AML-193 (cell line): ENCODE measurements at regions not wholly inside any gene's neighbourhood (a gene's known extent, or its start where the extent isn't known, plus 50 kb on each side); places are given as distances from the start of the nearest gene placed in this dataset.

Experiments
- DNase-seq, 2 experiments: peaks; one replicate each; lab custom pipeline; 2025; lab: John Stamatoyannopoulos, UW

DNA sequence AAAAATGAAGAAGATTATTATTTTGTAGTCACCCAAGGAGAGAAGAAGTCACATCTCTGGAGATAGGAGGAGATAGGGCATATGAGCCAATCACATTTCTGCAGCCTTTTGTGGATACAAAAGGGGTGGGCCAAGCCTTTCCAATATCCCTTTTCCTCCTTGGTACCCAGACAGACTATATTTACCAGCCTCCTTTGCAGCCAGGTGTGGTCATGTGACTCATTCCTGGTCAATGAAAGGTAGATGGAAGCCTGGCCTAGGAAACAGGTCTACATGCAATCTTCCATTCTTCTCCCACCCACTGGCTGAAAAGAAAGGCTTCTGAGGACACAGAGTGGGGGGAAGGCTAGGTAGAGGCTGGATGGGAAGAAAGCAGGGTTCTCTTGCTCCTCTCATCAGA, 58.1 kb upstream of the ERG start:
- no peak for DNase-seq

DNA sequence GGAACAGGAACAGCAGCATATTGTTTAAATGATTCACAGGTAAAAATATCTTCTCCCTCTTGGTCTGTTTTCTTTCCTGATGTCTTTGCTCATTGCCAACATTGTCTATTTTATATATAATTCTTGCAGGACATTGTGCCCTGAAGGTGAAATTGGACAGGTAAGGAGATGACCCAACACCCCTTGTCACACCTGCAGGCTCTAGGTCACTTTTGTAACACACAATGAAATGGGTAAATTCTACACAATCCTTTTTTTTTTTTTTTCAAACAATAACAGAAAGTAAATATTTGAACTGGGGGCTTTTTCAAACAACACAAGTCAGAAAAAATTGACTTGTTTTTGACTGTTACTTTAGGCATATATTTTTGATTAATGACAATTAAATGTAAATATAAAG, 62.9 kb upstream of the ERG start:
- DNase-seq, result no peak

DNA sequence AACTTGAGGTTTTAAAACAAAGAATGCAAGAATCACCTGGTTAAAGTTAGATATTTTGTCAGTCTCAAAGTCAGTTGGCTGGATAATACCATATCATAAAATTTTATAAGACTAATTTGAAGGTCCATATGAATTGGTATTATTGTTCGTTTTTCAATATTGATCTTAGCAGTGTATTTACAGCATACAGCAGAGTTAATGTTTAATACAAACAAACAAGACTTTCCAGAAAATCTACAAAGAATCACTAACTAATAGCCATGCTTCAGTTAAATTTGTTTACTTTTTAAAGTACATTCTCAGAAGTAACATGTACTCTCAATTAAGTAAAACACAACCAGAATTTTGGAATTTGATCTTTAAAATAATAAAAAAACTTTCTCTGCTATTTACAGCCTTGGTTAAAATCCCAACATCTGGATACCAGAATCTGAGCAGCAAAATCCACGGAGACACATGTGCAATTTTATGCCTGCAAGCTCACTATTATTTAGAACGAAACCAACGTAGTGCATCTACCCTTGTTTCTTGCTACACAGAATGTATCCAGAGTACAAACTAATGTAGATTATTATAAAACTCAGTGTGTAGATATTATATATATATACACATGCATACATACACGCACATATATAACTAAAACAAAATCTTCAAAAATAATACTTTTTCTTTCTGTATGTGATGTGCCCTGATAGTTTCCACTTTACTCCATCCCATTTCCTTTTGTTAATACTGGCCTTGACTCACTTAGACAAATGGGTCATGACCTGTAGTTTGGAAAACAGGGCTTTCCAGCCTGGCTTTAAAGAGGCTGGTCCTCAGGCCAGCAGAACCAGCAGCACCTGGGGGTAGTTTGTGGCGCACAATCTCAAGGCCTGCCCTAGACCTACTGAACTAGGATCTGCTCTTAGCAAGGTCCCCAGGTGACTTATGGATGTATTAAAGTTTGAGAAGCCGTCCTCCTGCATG, 63.6 kb upstream of the ERG start:
- DNase-seq, result no peak

DNA sequence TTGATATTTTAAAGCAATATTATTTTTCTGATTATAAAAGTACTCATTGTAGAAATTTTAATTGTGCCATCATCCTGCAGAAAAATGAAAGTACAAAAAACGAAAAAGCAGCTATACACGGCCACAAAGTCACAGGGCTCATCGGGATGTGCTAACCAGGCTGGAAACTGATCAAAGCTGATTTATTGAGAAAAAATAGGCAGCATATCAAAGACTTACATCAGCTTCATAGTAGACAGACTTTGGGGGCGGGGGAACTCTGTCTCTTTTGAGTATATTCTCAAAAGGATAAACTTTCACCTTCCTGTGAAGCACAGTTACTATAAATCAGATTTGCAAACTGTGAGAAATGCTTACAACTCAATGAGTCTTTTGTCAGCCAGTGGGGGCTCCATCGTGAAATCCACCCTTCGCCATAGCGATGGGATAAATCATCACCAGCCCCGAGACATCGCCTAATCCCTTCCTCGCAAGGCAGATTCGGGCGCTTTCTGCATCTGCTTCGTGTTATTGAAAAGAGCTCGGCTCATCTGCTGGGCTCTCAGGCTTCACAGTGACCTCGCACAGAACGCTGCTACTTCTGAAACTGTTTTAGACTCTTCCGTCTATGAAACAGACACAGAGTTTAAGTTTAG, 69.2 kb upstream of the ERG start:
- DNase-seq, result no peak

DNA sequence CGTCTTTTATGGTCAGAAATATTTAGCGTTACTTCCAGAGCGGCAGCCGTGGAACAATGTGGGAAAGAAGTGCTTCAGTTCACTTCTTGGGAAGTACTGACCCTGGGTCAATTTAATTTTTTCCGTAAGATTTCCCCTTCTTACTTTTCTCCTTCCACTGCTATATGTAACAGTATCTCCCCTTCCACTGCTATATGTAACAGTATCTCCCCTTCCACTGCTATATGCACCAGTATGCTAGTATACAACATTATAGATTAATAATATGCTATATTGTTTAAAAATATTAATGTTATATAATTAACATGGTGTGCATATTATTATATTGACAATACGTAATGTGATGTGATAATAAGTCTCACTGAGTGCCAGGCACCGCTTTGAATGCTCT, 69.7 kb upstream of the ERG start:
- no peak for DNase-seq

DNA sequence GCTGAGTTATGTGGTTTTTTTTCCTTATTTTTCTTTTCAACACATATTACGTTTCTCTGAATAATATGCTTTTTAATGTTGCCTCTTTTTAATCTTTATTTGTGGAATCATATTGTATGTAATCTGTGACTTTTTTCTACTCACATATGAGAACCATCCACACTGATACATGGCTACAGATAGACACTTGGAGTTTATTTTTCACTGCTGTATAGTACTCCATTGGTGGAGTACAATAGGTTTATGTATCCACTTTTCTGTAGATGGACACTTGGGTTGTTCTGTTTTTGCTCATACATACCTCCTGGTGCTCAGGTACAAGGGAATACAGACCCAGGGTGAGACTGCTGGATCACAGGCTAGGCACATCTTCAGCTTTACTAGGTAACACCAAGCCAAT, 71.5 kb upstream of the ERG start:
- DNase-seq, result no peak

DNA sequence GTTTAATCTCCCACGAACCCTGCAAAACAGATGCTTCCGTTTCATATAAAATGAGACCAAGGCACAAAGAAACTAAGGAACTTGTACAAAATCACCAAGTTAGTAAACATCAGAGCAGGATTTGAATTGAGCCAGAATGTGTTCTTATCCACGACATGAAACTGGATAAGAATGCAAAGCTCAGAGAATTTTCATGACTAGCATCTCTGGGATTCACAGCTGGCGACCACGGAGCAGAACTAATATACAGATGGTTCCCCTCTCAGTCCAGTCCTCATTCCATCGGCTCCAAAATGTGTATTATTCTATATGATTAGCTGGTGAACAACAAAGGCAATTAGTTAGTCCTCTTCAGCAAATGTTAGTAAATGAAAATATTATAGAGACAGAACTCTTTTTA, 72.3 kb upstream of the ERG start:
- no peak for DNase-seq

DNA sequence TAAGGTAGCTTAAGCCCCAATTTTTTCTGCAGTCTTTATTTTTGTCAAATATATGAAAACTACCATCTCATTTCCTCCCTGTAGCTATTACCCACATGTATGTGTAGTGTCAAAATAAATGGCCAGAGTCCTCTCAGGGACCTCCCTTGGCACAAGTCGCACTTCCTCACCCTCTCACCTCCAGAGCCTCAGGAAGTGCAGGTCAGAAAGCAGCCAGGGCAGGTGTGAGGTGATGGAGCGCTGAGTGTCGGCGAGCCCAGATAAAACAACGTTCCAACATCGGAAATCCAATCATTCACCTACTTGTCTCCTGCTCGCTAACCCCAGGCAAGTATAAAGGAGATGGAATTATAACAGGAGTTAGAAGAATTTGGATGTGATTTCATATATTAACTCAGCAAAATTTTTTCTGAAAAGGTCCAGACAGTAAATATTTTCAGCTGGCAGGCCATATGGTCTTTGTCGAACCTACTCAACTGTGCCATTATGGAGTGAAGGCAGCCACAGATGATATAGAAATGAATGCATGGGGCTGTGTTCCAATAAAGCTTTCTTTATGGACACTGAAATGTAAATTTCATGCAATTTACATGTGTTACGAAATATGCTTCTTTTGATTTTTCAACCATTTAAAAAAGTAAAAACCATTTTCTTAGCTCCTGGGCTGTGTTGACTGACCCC, 76.8 kb upstream of the ERG start:
- DNase-seq, result no peak

DNA sequence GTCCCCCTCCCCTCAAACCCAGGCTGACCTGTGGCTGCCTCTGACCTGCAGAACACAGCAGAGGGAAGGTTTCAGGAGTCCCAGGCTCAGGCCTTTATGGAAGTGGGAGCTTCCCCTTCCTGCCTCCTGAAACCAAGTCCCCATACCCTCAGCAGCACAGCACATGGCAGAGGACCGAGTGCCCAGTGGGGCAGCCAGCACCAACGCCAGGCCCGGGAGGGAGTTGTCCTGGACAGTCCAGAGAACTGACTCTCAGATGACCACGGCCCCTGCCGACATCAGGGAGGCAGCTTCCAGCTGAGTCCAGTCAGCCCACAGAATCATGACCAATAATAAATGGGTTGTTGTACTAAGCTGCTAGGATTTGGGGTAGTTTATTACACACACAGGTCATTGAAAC, 79.6 kb upstream of the ERG start:
- no peak for DNase-seq

DNA sequence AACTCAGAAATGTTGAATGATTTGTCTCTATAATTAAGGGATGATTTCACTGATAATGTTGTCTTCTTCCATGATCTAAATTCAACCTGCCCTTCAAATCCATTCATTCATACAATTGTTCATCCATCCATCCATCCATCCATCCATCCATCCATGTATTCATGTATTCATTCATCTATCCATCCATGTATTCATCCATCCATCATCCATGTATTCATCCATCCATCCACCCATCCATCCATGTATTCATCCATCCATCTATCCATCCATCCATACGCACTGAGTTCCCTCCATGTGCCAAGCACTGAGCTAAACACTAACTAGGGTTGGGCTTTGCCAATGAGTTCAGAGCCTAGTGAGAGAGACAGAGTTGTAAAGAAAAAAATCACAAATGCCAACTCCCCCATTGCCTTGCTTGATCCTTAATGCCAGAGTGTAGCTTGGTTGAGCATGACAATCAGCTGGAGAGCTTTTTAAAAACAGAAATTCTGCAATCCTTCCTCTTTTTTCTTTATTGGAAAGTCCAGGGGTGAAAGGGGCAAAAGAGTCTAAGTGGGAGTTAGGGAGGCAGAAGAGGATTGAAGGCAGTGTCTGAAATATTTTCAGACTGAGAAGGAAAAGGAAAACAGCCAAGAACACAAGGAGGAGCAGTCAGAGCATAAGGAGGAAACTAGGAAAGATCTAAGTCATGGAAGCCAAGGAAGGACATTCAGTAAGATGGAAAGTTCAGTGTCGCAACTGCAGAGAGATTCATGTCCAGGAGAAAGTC, 92.4 kb upstream of the ERG start:
- no peak for DNase-seq

DNA sequence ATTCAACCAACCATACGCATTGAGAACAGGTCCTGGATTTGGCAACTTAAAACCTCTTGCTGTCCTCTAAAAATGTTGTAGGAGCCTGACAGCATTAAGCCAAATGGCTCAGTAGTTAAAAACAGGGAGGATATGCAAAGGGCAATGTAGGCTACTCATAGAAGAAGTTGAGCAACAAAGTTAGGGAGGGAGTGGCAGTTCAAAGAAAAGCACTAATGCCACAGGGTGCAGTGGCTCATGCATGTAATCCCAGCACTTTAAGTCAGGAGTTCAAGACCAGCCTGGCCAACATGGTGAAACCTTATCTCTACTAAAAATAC, 92.9 kb upstream of the ERG start:
- DNase-seq, result no peak

DNA sequence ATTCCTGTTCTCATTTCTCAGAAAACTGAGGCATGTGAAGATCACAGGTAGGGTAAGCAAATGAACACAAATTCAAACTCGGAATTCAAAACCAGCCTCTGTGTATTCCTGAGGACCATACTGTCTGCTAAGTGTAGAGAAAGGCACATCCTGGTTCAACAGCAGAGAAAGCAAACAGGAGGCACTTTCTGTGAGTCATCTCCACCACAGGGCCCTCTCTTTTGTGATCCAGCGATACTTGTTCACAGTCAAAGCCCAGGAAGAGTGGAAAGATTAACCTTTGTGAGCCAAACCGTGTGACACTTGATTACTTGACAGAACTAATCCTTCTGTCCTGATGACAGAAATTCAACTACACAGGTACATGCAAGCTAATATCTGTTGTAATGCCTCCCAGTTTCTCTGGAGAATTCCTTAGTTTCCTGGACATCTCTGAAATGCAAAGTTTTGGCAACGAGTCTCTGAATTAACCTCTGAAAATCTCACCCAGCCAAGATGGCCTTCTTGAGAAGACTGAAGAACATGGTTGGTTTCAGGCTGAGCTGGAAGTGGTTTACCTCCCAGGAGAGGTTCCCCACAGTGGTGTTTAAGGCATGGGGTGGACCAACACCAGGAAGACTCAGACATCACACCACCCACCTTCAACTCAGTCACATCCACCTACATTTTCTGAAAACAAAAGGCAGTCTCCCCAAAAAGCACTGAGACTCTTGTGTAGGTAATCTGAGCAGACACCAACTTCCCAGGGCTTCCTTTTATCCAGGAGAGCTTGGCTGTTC, 98.2 kb upstream of the ERG start:
- DNase-seq, result no peak

DNA sequence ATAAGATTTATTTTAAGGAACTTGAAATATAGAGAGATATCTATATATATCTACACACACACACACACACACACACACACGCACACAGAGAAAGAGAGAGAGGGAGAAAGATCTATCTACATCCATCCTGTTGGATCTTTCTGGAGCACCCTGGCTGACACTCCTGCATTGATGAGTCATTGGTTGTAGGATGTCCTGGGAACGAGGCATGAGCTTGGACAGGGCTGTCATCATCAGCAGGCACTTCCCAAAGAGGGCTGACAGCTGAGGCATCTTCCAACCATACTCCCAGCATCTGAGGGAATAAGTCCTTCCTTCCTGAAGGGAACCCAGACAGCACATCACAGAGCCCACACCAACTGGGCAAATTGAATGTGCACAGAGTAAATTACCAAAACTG, 99.1 kb upstream of the ERG start:
- no peak for DNase-seq

DNA sequence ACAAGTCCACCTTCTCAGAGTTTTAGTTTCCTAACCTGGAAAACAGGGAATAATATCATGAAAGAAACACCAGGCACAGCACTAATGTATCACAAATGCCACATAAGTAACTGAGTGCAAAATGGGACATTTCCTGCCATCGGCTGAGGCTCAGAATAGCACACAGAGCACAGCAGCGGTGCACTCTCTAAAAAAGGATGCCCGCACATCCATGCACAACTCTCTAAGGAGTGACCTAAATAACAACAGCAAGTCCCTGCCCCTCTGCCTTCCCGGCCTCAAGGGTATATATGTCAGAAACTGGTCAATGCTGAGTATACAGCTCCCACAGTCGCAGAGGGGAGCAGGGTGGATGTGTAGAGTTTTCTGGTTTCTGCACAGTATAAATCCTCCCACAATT, 100.1 kb upstream of the ERG start:
- no peak for DNase-seq

DNA sequence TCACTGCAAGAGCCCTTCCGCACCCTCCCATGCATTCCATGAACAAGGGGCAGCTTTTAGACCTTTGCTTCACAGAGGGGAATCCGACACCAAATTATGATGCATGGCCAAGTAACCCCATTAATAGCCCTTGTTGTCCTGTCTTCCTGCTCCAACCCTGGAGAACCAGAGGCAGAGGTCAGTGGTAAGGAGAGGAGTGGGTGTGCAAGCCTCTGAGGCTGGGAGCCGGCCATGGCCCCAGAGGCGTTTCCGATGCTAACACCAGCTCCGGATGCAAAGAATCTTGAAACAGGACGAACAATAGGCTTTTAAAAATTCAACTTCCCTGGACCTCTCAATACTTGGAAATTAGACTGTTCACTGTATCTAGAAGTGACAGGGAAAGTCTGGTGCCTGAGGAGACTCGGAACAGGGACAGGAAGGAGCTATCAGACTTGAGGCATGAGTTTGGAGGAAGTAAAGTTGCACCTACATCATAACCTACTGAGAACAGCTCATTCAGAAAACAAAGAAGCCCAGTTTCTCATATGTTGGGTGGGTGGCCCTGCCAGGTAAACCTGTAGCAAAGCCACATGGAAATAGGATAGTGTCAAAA, 101.2 kb upstream of the ERG start:
- no peak for DNase-seq

DNA sequence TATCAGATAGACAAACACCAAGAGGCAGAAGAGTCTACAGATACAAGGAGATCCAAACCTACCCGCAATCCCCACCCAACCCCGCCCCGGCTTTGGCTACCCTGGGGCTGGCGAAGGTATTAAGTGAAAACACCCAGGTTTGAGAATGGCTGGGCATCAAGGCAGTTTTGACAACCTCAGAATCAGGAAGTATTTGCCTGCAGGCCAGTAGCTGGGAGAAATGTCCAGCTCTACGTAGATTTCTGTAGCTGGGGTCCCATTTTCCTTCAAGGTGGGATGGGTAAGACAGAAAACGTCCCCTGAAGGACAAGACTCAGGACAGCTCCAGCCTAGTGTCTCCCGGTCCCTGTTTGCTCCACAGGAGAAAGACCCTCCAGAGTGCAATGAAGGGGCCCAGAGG, 101.8 kb upstream of the ERG start:
- no peak for DNase-seq

DNA sequence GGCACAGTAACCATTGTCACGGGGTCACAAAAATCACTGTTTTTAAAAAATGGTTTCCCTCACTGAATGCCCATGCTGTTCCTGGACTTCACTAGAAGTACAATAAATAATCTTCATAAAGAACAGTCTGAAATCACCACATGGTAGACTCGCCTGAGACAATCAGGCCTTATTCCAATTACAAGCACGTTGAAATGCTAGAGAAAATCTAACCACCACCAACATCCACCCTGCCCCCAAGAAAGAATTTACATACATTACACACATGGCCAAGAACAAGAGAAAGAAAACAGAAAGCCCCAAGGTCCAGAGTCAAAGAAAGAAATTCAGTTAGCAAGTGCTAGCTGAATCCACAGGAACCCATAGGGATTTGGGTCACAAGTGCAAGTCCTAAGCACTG, 107.0 kb upstream of the ERG start:
- no peak for DNase-seq

DNA sequence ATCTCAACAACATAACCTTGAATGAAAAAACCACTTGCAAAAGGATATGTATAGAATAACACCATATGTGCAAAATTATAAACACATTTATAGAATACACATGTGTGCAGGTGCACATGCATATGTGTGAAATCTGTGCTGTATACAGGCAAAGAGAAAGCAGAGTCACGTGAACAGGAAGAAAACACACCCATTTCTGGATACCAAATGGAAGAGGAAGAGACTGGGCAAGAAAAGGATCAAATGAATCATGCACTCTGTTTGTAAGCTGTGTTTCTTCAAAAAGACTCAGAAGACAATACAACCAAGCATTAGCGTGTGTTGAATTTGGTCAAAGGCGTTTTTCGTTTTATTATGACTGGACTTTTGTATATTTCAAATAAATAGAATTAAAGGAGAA, 111.3 kb upstream of the ERG start:
- DNase-seq, result no peak

DNA sequence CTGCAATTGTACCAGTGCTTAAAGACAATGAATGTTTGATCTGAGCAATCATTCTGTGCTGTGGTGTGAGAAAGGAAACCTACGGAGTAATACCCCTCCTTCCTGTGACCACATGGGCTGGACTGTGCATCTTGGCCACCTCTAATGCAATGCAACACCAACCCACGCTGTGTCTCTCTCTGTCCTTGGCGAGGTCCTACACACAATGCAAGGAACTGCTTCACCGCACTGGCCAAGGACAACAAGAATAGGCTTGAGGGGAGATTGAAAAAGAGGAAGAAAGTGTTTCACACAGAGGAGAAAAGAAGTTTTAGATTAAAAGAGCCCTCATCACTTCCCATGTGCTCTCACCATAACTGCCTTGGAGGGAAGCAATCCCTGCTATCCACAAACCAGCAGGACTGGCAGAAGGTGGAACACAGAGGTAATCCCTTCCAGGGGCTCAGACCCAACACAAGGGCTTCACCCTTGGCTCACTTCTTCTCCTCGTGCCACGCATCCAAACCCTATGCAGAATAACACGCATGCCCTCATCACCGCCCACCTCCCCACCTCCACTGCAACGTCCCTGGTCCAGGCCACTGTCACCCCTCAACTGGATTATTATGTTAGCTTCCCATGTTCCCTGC, 112.5 kb upstream of the ERG start:
- DNase-seq, result no peak

DNA sequence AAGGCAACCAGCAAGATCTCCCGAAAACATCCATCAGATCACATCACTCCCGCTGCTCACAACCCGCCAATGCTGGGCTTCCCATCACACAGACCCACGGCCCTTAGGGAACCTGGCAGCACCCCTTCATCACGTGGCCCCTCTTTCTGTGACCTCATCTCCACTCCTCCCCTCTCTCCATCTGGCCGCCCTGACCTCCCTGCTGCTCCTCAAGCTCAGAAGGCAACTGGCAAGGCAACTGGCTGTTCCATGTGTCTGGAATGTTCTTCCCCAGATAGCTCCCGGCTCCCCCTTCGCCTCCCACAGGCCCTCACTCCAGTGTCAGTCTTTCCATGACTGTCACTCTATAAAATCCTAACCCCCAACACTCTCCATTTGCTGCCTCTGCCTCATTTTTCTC, 113.0 kb upstream of the ERG start:
- DNase-seq, result no peak

DNA sequence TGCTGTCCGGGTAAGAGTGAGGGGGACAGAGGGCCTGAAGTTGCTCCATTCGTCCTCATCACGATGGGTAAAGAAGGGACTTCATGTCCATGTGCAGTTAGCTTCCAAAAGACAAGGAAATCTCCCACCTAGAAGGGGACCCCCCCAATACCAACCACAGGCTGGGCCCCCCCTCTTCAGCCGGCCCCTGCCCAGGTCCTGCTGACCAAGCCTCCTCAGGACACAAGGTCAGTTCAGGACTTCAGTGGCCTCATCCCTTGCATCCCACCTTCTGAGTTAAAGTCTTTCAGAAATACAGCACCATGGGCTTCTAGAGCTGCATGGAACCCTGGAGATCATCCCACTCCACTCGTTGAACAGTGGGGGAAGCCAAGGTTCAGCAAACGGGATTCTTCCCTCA, 115.4 kb upstream of the ERG start:
- DNase-seq, result no peak
